GM23338 (cell line): ENCODE measurements at regions not wholly inside any gene's neighbourhood (a gene's known extent, or its start where the extent isn't known, plus 50 kb on each side); places are given as distances from the start of the nearest gene placed in this dataset.

Experiments used
- ATAC-seq: fragments of 200-7000 bp; cut with Tn5 transposase; 3 replicates; pipeline ENCODE4 v1.9.1; 2020
- DNase-seq: peaks from one replicate; pipeline ENCODE4 v3.0.0-alpha.2; 2015; ENCODE audit warnings: low spot score
- H2AFZ ChIP-seq: fragments of 200-600 bp; sonication (generic); 2 replicates; pipeline ENCODE4 v1.8.0; 2016; ENCODE audit warnings: antibody characterized with exemption, mild to moderate bottlenecking, moderate library complexity
- H3F3A ChIP-seq: fragments of 200-600 bp; sonication (generic); replicated peaks from 2 replicates; pipeline ENCODE4 v1.8.0; 2017; ENCODE audit warnings: antibody characterized with exemption, mixed run types, low read depth
- H3K27ac ChIP-seq: fragments of 200-600 bp; sonication (generic); 2 replicates; pipeline ENCODE4 v1.6.1; 2016; ENCODE audit warnings: low read depth
- H3K27me3 ChIP-seq: fragments of 200-600 bp; sonication (generic); 2 replicates; pipeline ENCODE4 v1.8.0; 2016; ENCODE audit warnings: mild to moderate bottlenecking, mixed run types, moderate library complexity; ENCODE audit not compliant: insufficient read depth
- H3K36me3 ChIP-seq: fragments of 200-600 bp; sonication (generic); 2 replicates; pipeline ENCODE4 v1.8.0; 2016; ENCODE audit warnings: mild to moderate bottlenecking; ENCODE audit not compliant: insufficient read depth
- H3K4me1 ChIP-seq: fragments of 200-600 bp; sonication (generic); 2 replicates; pipeline ENCODE4 v1.8.0; 2016; ENCODE audit warnings: mild to moderate bottlenecking, moderate library complexity; ENCODE audit not compliant: insufficient read depth
- H3K4me2 ChIP-seq: fragments of 200-600 bp; sonication (generic); 2 replicates; pipeline ENCODE4 v1.7.1; 2017; ENCODE audit warnings: mixed run types
- H3K4me3 ChIP-seq: fragments of 200-600 bp; sonication (generic); 2 replicates; pipeline ENCODE4 v1.6.1; 2016; ENCODE audit warnings: mixed run types
- H3K79me2 ChIP-seq: fragments of 200-600 bp; sonication (generic); replicated peaks from 2 replicates; pipeline ENCODE4 v1.8.0; 2017; ENCODE audit warnings: mild to moderate bottlenecking; ENCODE audit not compliant: insufficient read depth
- H3K9me2 ChIP-seq: fragments of 200-600 bp; sonication (generic); 2 replicates; pipeline ENCODE4 v1.8.0; 2017; ENCODE audit not compliant: insufficient read depth
- H4K20me1 ChIP-seq: fragments of 200-600 bp; sonication (generic); replicated peaks from 2 replicates; pipeline ENCODE4 v1.8.0; 2017; ENCODE audit warnings: mild to moderate bottlenecking; ENCODE audit not compliant: insufficient read depth
- H3K27ac Mint-ChIP-seq: 2 replicates; pipeline ENCODE4 v1.8.0; 2020; ENCODE audit warnings: inconsistent platforms, mild to moderate bottlenecking, moderate library complexity, mixed read lengths
- H3K27me3 Mint-ChIP-seq: 3 replicates; pipeline ENCODE4 v1.8.0; 2022; ENCODE audit warnings: low read depth, mild to moderate bottlenecking, moderate library complexity, mixed read lengths, inconsistent platforms; ENCODE audit not compliant: insufficient read depth, poor library complexity
- H3K36me3 Mint-ChIP-seq: 3 replicates; pipeline ENCODE4 v1.8.0; 2021; ENCODE audit warnings: low read depth, mild to moderate bottlenecking, inconsistent platforms, moderate library complexity, mixed read lengths
- H3K4me1 Mint-ChIP-seq: 3 replicates; pipeline ENCODE4 v1.8.0; 2020; ENCODE audit warnings: mild to moderate bottlenecking, inconsistent platforms, mixed read lengths
- H3K4me3 Mint-ChIP-seq: 3 replicates; pipeline ENCODE4 v1.8.0; 2021; ENCODE audit warnings: moderate library complexity, mild to moderate bottlenecking, inconsistent platforms, mixed read lengths
- H3K9me3 Mint-ChIP-seq: 3 replicates; pipeline ENCODE4 v1.8.0; 2020; ENCODE audit warnings: moderate library complexity, mild to moderate bottlenecking, inconsistent platforms, mixed read lengths
- CREB1 ChIP-seq: fragments of 250-450 bp; sonication (Bioruptor Pico); IDR thresholded peaks from 2 replicates; pipeline ENCODE4 v1.5.0; 2020; ENCODE audit warnings: low read depth, mild to moderate bottlenecking, moderate library complexity
- EZH2 ChIP-seq: fragments of 200-600 bp; sonication (generic); IDR thresholded peaks from one replicate; pipeline ENCODE4 v1.8.0; 2017; ENCODE audit warnings: antibody characterized with exemption, mild to moderate bottlenecking, low read depth; ENCODE audit not compliant: unreplicated experiment
- EZH2phosphoT487 ChIP-seq: fragments of 200-600 bp; sonication (generic); IDR thresholded peaks from one replicate; pipeline ENCODE4 v1.8.1; 2018; ENCODE audit warnings: antibody characterized with exemption; ENCODE audit not compliant: unreplicated experiment
- JUNB ChIP-seq: IDR thresholded peaks from one replicate; pipeline ENCODE4 v1.6.1; 2016; ENCODE audit warnings: antibody characterized with exemption; ENCODE audit not compliant: unreplicated experiment
- NANOG ChIP-seq: IDR thresholded peaks from 2 replicates; pipeline ENCODE4 v1.6.1; 2016; ENCODE audit warnings: antibody characterized with exemption, borderline replicate concordance
- POLR2AphosphoS5 ChIP-seq: IDR thresholded peaks from 2 replicates; pipeline ENCODE4 v1.6.1; 2016; ENCODE audit warnings: antibody characterized with exemption, low read depth
- STAT1 ChIP-seq: IDR thresholded peaks from one replicate; pipeline ENCODE4 v1.6.1; 2016; ENCODE audit warnings: antibody characterized with exemption; ENCODE audit not compliant: unreplicated experiment
- ZNF114 ChIP-seq: fragments of 250-450 bp; sonication (Bioruptor Pico); IDR thresholded peaks from 2 replicates; pipeline ENCODE4 v1.5.0; 2020; ENCODE audit warnings: mild to moderate bottlenecking, moderate library complexity
- TF ChIP-seq, protein P1 (sequence below): IDR thresholded peaks from one replicate; pipeline ENCODE4 v1.6.1; 2018; ENCODE audit warnings: antibody characterized with exemption; ENCODE audit not compliant: unreplicated experiment
- TF ChIP-seq, protein P2 (sequence below), 2 experiments: fragments of 200-600 bp in 1 of 2; sonication (generic) in 1 of 2; conservative IDR thresholded peaks; 2 replicates each; pipeline versions ENCODE4 v1.5.1 to v1.6.1; 2016 to 2017; ENCODE audit warnings: antibody characterized with exemption in 2 of 2, low read depth in 2 of 2, mild to moderate bottlenecking in 2 of 2, moderate library complexity in 1 of 2
- TF ChIP-seq, protein P3 (sequence below): fragments of 250-450 bp; sonication (Bioruptor Pico); IDR thresholded peaks from 2 replicates; pipeline ENCODE4 v1.5.0; 2020; ENCODE audit warnings: mild to moderate bottlenecking, moderate library complexity
- TF ChIP-seq, protein P4 (sequence below): IDR thresholded peaks from 2 replicates; pipeline ENCODE4 v1.6.1; 2016; ENCODE audit warnings: antibody characterized with exemption

DNA sequence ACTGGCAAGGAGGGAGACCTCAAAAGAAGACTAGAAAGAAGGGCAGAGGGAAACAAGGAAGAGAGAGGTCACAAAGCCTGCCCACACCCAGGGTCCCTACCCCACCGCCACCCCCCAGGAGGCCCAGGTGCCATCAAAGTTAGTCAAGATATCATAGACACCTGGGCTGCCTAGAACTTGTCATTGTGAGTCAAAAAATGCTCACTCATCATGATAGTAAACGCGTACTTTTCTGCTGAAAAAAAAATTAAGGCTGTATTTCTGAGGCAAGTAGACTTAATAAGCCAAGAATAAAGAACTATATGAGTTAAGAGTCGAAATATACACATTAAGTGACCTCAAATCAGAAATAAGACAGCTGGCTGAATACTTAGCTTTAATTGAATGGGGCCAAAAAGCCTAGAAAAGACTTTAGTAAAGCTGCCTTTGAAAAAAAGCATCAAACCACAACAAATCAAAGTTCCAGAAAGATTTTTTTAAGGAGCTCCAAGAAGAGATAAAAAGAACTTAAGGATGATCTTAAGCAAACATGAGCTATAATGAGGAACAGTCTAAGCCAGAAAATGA, 415.5 kb upstream of the PPP2R3A start (continued):
- TF ChIP-seq, protein P1, sequence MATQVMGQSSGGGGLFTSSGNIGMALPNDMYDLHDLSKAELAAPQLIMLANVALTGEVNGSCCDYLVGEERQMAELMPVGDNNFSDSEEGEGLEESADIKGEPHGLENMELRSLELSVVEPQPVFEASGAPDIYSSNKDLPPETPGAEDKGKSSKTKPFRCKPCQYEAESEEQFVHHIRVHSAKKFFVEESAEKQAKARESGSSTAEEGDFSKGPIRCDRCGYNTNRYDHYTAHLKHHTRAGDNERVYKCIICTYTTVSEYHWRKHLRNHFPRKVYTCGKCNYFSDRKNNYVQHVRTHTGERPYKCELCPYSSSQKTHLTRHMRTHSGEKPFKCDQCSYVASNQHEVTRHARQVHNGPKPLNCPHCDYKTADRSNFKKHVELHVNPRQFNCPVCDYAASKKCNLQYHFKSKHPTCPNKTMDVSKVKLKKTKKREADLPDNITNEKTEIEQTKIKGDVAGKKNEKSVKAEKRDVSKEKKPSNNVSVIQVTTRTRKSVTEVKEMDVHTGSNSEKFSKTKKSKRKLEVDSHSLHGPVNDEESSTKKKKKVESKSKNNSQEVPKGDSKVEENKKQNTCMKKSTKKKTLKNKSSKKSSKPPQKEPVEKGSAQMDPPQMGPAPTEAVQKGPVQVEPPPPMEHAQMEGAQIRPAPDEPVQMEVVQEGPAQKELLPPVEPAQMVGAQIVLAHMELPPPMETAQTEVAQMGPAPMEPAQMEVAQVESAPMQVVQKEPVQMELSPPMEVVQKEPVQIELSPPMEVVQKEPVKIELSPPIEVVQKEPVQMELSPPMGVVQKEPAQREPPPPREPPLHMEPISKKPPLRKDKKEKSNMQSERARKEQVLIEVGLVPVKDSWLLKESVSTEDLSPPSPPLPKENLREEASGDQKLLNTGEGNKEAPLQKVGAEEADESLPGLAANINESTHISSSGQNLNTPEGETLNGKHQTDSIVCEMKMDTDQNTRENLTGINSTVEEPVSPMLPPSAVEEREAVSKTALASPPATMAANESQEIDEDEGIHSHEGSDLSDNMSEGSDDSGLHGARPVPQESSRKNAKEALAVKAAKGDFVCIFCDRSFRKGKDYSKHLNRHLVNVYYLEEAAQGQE: no peak
- TF ChIP-seq NANOG: no peak
- TF ChIP-seq STAT1: no peak

DNA sequence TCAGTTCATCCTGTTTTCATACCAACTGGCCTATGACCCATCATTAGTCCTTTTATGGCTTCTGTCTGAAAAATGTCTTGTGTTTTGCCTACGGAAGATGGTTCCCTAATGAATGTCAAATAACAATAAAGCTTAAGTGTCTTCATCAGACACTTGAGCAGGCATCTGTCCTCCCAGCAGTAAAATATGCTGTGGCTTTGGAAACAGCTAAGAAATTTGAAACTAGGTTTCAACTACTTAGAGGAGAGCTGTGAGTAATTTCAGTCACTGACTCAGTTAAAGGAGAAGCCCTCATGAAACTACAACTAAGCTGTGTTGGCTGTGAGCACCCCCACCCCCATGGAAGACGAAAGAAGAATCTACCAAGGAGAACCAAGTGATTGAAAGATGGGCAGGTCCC, 409.4 kb upstream of the PPP2R3A start:
- Histone ChIP-seq H4K20me1 (no peaks in the 10 kb centered on the region), H3F3A (no peaks in the 10 kb centered on the region), H3K4me3 (no peak overlapping the region), H3K36me3 (no peaks in the 10 kb centered on the region), H3K9me2 (peaks cover 24% of the 10 kb centered on the region), H3K27me3 (no peaks in the 10 kb centered on the region), H3K27ac (no peak overlapping the region), H3K79me2 (no peaks in the 10 kb centered on the region), H2AFZ (no peak overlapping the region), H3K4me2 (no peak overlapping the region), H3K4me1 (no peaks in the 10 kb centered on the region)
- H3K9me3 Mint-ChIP-seq: no peaks in the 10 kb centered on the region
- no peak overlapping the region for H3K4me3 Mint-ChIP-seq
- no peak overlapping the region for H3K27ac Mint-ChIP-seq
- no peak for ATAC-seq
- no peaks in the 10 kb centered on the region for H3K27me3 Mint-ChIP-seq
- H3K4me1 Mint-ChIP-seq: no peaks in the 10 kb centered on the region
- no peak for TF ChIP-seq ZNF114 (CRISPR knock-in tag)
- TF ChIP-seq, protein P2, sequence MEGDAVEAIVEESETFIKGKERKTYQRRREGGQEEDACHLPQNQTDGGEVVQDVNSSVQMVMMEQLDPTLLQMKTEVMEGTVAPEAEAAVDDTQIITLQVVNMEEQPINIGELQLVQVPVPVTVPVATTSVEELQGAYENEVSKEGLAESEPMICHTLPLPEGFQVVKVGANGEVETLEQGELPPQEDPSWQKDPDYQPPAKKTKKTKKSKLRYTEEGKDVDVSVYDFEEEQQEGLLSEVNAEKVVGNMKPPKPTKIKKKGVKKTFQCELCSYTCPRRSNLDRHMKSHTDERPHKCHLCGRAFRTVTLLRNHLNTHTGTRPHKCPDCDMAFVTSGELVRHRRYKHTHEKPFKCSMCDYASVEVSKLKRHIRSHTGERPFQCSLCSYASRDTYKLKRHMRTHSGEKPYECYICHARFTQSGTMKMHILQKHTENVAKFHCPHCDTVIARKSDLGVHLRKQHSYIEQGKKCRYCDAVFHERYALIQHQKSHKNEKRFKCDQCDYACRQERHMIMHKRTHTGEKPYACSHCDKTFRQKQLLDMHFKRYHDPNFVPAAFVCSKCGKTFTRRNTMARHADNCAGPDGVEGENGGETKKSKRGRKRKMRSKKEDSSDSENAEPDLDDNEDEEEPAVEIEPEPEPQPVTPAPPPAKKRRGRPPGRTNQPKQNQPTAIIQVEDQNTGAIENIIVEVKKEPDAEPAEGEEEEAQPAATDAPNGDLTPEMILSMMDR (conservative IDR thresholded peaks at IDR 0.05; ENCODE audit: low read depth in 2 of 2): no peak
- no peak for TF ChIP-seq EZH2
- no peak for TF ChIP-seq JUNB
- no peak for TF ChIP-seq CREB1 (CRISPR knock-in tag)
- TF ChIP-seq NANOG: no peak
- no peak for TF ChIP-seq POLR2AphosphoS5
- TF ChIP-seq, protein P3, sequence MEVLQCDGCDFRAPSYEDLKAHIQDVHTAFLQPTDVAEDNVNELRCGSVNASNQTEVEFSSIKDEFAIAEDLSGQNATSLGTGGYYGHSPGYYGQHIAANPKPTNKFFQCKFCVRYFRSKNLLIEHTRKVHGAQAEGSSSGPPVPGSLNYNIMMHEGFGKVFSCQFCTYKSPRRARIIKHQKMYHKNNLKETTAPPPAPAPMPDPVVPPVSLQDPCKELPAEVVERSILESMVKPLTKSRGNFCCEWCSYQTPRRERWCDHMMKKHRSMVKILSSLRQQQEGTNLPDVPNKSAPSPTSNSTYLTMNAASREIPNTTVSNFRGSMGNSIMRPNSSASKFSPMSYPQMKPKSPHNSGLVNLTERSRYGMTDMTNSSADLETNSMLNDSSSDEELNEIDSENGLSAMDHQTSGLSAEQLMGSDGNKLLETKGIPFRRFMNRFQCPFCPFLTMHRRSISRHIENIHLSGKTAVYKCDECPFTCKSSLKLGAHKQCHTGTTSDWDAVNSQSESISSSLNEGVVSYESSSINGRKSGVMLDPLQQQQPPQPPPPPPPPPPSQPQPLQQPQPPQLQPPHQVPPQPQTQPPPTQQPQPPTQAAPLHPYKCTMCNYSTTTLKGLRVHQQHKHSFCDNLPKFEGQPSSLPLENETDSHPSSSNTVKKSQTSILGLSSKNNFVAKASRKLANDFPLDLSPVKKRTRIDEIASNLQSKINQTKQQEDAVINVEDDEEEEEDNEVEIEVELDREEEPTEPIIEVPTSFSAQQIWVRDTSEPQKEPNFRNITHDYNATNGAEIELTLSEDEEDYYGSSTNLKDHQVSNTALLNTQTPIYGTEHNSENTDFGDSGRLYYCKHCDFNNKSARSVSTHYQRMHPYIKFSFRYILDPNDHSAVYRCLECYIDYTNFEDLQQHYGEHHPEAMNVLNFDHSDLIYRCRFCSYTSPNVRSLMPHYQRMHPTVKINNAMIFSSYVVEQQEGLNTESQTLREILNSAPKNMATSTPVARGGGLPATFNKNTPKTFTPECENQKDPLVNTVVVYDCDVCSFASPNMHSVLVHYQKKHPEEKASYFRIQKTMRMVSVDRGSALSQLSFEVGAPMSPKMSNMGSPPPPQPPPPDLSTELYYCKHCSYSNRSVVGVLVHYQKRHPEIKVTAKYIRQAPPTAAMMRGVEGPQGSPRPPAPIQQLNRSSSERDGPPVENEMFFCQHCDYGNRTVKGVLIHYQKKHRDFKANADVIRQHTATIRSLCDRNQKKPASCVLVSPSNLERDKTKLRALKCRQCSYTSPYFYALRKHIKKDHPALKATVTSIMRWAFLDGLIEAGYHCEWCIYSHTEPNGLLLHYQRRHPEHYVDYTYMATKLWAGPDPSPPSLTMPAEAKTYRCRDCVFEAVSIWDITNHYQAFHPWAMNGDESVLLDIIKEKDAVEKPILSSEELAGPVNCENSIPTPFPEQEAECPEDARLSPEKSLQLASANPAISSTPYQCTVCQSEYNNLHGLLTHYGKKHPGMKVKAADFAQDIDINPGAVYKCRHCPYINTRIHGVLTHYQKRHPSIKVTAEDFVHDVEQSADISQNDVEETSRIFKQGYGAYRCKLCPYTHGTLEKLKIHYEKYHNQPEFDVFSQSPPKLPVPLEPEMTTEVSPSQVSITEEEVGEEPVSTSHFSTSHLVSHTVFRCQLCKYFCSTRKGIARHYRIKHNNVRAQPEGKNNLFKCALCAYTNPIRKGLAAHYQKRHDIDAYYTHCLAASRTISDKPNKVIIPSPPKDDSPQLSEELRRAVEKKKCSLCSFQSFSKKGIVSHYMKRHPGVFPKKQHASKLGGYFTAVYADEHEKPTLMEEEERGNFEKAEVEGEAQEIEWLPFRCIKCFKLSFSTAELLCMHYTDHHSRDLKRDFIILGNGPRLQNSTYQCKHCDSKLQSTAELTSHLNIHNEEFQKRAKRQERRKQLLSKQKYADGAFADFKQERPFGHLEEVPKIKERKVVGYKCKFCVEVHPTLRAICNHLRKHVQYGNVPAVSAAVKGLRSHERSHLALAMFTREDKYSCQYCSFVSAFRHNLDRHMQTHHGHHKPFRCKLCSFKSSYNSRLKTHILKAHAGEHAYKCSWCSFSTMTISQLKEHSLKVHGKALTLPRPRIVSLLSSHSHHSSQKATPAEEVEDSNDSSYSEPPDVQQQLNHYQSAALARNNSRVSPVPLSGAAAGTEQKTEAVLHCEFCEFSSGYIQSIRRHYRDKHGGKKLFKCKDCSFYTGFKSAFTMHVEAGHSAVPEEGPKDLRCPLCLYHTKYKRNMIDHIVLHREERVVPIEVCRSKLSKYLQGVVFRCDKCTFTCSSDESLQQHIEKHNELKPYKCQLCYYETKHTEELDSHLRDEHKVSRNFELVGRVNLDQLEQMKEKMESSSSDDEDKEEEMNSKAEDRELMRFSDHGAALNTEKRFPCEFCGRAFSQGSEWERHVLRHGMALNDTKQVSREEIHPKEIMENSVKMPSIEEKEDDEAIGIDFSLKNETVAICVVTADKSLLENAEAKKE (CRISPR knock-in tag): no peak
- TF ChIP-seq EZH2phosphoT487: no peak
- TF ChIP-seq, protein P4, sequence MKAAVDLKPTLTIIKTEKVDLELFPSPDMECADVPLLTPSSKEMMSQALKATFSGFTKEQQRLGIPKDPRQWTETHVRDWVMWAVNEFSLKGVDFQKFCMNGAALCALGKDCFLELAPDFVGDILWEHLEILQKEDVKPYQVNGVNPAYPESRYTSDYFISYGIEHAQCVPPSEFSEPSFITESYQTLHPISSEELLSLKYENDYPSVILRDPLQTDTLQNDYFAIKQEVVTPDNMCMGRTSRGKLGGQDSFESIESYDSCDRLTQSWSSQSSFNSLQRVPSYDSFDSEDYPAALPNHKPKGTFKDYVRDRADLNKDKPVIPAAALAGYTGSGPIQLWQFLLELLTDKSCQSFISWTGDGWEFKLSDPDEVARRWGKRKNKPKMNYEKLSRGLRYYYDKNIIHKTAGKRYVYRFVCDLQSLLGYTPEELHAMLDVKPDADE: no peak
- no peaks in the 10 kb centered on the region for H3K36me3 Mint-ChIP-seq
- DNase-seq: no peak
